ENCODE measurements at regions not wholly inside any gene's neighbourhood (a gene's known extent, or its start where the extent isn't known, plus 50 kb on each side); places are given as distances from the start of the nearest gene placed in this dataset.
"Not testable (repeated sequence)": the region's sequence is repeated elsewhere in the genome, so short reads cannot be mapped to it uniquely, and the experiment has no call there.

DNA sequence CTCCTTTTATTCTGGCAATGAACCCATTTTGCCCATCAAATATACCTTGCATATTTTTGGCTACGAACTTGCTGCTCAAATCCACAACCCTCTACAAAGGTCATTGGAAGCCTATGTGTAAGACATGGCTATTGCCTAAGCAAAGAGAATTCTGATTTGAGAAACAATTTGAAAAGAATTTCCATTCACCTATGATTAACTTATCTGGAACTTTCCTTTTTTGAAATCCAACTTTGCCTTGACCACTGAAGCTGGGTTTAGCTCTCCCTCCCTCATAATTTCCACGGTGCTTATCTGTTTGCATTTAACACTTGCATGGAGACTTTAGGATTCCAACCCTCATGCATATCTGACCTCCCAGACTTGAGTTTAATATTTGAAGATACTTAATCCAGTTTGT lies 1514.7 kb upstream of the SLC10A2 start:
- no peak for DNase-seq

DNA sequence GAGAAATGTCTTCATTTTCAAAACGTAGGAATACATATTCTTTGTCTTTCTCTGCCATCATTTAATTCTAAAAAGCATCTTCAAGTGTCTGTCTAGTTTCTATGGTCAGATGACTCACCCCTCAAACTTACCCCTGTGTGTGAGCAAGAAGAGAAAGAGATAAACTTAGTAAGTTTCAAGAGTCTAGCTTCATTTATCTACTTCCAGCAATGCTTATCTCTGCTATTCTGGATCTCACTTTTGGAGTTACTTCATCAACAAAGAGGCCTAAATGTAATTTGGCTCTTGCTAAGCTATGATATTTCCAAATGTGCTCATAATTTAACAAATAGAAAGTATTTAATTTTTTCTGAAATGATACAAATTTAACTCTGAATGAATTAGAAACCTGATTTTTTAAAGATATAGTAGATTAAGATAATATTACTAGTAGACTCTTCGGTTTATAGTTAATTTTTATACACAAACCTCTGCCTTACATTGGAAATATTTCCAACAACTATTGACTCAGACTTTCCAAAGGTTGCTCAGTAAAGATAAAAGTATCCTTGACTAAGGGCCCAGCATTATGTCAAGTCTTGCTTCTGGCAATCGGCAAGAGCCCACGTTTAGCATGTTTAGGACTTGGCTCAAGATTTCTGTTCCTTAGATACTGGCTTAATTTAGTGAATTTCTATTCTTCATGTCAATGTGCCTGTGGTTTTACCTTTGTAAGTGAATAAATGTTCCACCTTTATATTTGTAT lies 1511.0 kb upstream of the SLC10A2 start:
- DNase-seq, result no peak

DNA sequence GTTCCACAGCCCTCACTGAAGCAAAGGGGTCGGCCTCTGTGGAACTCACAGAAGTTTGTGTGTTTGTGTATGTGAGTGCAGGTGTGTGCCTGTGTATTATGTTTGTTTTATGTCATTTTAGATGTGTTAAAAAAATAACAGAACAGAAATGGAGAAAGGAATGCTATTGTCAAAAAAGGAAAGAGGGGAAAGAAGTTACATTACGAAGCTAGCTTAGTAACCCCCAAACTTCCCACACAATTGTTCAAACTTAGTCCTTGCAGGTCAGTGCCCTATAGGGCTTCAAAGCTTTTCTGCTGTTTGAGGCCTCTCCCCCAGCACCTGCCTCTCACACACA lies 1505.6 kb upstream of the SLC10A2 start:
- DNase-seq, result no peak

DNA sequence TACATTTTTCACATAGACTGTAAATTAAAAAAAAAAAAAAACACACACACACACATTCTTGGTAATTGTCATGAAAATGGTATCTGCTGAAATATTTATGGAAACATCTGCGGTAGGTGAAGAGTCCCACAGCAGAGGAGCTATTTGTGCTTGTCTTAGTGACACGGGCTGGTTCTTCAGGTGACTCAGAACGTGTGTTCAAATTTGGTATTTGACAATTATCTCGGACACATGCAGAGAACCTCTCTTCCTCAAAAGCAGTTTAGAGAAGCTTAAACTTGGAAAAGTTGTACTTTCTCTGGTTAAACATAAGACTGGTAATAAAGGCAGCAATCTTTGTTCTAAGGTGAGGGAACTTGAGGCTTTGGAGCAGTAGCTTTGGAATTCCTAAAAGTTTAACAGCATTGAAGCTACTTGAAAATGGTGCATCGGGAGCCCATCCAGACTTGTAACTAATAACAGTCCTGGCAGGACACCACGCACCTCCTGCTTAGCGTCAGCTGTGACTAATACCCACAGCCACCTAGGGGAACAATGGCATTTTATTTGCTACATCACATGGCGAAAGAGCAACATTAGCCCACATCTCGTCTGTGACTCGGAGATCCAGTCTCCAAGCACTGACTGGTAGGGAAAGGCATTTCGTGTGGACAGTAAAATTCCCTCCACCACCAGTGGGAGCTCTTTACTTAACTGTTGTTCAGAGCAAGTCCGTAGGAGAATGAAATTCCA lies 1505.1 kb upstream of the SLC10A2 start:
- DNase-seq, result no peak

DNA sequence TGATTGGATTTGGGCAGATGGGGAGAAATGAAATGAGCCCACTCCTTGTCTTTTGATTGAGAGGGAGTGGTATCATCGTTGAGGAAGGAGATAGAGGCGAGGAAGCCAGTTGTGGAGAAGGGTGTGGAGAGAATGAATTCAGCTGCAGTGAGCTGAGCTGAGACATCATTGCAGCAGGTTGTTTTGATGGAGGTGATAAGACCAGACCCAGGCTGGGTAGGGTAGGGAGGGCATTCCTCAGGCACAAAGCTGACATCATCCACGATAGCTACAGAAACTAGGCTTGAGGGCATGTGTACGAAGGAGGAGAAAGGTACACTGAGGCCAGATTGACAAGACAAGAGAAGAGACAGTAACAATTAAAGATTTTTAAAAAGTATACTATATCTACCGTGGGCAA lies 1500.9 kb upstream of the SLC10A2 start:
- no peak for DNase-seq

DNA sequence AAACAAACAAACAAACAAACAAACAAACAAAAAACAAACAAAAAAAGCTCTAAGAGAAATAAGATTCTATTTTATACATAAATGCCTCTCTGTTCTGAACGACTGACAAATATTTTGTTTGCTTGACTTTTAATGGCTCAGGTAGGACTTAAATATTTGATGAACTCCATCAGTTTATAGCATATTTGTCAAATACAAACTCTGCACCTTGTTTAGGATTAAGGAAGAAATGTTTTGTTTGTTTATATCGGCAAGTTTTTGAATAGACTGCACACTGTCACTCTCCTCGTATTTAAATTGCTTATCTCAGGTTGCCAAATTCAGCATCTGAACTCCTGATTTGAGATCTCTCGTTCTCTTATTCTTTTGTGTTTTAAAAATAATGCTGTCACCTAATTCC lies 1499.7 kb upstream of the SLC10A2 start:
- DNase-seq, result no peak

DNA sequence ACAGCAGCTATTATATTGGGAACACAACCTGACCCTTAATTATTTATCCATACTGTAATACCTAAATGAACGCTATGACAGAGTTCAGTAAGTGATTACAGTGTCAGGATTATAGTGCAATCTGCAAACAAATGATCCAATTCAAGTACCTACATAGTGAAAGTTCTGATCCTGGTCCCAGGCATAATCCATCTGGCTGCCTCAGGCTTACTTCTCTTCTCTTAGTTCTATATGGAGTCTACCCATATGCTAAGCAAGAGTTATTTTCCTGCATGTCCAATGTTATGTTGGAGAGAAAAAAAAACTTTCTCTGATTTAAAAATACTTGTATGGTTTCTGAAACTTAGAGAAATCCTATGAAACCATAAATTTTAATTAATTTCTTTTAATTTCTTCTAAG lies 1487.7 kb upstream of the SLC10A2 start:
- DNase-seq, result no peak

DNA sequence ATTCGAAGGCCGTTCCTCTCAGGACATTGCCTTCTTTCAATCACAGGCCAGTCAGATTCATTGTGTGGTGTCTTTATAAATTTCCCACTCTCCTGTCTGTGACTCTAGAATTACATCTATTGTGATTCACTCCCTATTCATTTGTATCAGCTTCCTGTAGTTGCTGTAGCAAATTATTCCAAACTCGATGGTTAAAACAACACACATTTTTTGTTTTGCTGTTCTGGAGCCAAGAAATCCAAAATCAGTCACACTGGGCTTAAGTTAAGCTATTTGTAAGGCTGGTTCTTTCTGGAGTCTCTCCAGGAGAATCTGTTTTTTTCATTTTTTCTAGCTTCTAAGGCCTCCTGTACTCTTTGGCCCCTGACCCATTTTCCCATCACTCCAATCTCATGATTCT lies 1487.0 kb upstream of the SLC10A2 start:
- no peak for DNase-seq

DNA sequence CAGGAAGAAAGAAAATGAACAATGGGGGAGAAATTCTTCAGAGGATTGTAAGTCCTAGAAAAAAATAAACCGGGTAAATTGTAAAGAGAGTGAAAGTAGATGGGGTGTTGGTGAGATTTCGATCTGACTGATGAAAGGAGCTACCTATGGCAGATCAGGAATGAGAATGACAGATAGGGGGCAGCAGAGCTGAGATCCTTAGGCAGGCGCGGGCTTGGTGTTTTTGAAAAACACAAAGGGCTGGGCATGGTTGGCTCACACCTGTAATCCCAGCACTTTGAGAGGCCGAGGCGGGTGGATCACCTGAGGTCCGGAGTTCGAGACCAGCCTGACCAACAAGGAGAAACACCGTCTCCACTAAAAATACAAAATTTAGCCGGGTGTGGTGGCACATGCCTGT lies 1468.6 kb upstream of the SLC10A2 start:
- DNase-seq, result no peak

DNA sequence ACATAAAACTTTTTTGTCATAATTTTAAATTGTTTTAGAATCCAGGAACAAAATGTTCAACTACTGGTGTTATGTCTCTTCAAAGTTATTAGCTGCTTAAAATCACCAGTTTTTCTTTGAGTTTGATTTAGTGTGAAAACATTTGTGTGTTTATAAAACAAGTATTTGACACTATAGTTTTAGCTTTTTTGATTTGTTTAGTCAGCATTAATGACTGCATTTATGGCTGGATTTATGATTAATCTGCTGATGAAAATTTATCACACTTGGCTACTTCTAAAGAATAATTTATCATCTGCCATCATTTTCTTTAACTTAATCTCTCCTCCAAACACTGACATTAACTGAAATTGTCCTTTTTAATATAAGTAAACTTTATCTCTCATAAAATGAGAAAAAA lies 1465.9 kb upstream of the SLC10A2 start:
- DNase-seq, result no peak

DNA sequence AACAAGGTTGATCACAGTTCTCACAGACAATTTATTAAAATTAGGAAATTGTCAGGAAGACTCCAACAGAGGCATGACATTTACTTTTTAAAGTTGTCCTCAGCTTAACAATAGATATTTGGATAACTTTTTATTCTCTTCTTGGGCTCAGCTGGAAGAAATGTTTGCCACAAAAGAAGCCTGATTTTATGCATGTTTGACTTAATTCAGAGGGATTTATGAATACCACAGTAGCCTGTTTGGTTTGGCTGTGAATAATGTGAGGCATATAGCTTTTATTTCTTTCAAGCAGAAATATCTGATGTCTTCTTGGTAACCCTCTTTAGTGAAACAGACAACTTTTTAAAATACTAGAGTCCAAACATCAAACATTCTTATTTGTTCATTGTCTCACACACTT lies 1464.5 kb upstream of the SLC10A2 start:
- DNase-seq, result no peak

DNA sequence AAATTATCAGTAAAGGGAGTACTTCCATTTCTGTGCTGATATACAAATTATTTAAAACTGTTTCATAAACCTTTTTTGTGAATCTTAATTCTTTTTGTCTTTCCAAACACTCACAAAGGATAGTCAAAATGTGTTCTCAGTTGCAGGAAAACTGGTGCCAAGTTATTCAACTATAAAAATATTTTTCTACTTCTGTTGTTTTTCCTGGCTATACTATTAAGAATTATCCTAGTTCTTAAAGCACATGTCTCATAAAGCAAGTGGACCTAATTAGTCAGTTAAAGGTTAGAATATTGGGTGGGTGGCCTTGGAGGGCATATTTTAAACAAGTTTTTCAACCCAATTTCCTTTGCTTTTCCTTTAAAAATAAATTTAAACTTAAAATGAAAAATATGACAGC lies 1460.3 kb upstream of the SLC10A2 start:
- DNase-seq, result no peak

DNA sequence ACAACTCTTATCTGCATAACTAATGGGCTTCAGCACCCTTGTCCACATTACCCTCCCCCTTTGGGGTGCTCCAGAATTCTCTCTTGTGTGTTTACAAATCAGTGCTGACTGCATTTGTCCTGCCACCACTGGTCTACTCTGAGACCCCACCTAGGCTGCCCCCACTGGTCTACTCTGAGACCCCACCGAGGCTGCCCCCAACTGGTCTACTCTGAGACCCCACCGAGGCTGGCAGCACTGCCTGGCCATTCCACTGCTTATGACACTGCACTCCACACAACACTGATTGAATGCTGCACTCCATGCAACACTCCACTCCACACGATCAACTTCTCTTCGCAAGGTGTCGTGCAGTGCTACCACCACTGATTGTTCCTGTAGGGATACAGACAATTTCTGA lies 1459.2 kb upstream of the SLC10A2 start:
- DNase-seq, result no peak

DNA sequence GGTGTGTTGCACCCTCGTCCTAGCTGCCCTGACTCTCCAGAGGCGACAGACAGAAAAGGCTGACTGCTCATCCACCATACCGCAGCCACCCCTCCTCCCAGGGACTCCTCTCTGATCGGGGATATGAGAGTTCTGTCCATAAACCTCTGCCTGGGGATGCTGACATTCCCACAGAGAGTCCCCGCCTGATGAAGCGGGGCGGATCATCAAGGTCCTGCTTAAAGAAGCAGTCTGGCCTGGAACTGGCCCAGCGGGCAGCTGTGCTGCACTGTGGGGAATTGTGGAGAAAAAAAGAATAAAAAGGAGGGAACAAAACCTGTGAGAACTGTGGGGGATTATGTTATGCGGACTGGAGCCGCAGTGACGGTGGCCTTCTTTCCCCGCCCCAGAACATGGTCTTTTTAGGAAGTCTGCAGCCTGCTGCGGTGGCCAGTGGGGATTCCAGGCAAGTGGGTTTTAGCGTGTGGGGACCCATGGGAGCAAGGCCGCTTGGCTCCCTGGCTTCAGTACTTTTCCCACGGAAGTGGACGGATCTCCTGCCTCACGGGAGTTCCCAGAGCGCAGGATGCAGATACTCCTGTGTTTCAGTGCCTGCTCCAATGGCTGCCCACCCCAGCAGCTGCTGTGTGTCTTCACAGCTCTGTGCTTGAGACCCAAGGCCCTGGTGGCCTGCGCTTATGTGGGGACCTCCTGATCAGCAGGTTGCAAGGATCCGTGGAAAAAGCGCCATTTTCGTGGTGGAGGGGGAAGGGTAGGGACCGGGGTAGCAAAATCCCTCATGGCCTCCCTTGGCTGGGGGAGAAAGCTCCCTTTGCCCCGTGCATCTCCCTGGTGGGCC lies 1456.2 kb upstream of the SLC10A2 start:
- no peak for DNase-seq

DNA sequence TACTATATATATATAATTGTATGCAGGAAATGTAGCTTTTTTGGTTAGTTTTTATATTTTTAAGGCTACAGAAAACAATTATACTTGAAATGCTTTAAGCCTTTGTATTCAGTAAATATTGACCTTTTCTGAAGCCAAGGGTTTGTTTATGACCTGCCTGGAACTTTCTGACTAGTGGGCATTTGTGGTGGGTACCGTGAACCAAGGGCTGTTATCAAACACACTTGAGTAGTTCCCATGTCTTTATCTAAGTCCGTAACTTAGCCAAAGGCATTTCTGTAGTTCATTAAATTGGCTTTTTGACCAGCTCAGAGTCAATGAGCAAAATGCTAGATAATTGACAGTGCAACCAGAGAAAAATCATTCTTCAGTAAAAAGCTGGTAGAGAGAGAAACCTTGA lies 1444.2 kb upstream of the SLC10A2 start:
- no peak for DNase-seq

DNA sequence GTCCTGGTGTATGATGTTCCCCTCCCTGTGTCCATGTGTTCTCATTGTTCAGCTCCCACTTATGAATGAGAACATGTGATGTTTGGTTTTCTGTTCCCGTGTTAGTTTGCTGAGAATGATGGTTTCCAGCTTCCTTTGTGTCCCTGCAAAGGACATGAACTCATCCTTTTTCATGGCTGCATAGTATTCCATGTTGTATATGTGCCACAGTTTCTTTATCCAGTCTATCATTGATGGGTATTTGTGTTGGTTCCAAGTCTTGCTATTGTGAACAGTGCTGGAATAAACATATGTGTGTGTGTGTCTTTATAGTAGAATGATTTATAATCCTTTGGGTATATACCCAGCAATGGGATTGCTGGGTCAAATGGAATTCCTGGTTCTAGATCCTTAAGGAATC lies 1427.3 kb upstream of the SLC10A2 start:
- not testable (repeated sequence) for DNase-seq

DNA sequence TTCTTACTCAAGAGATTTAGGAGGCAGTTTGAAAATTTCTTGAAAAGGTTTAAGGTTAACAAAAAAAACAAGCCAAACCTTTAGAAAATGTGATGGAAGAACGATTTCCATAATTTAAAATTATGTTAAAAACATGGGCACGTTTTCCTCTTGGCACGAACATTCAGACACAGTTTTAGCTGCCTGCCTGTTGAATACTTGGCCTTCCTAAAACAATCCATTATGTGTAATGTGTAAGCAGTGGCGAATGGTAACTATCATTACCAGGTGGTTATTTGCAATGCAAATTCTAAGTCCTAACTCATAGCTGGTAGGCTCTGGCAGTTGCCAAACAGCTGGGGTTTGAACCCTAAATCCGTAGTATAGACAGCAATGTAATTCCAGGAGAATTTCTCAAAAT lies 1425.7 kb upstream of the SLC10A2 start:
- no peak for DNase-seq

DNA sequence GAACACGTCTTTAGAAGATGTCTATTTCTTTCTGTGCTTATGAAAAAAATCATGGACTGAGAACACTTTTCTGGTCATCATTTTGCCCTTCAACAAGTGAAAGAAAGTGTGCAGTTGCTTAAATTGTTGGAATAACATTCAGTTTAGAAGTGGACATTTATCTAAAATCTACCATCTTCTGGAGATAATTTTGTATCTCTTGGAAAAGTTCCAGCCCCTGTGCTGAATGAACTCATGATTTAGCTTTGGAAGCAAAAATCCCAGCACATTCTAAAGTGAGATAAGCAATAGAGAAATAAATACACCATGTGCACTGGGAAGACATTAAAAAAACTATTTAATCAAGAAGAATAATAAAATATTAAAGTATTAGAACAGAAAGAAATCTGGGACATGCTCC lies 1420.8 kb upstream of the SLC10A2 start:
- DNase-seq, result no peak

DNA sequence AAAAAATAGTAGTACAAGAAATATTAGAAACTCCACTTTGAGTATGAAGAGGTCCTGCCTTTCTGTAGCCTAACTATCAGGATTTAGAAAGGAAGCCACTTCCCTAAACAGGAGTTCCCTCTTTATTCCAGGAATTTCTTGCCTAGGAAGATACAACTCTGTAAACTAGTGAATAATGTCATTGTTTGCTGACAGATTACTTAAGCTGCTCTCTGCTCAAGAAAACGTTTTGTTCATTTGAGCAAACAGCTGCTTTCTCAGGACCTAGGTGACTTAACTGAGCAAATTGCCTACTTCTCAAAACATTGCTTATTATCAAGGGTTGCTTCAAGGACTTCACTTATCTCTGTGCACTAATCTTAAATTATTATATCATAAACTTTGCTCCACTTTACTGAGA lies 1419.4 kb upstream of the SLC10A2 start:
- DNase-seq, result no peak

DNA sequence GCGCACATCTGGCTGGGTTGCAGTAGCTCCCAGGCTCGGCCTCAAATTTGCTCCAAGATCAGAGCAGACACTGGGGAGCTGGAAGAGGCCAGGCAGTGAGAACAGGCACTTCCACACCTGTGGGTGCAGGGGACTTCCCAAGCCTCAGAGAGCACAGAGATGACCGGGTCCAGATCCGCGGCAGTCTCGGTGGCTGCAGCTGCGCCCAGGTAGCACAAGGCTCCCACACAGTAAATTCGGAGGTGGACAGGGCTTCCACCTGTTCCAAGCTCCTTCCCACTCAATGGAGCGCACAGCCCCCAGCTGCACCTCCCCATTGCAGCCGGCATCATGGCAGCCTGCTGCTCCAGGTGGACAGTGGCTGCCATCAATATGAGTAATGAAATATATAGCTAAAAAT lies 1417.4 kb upstream of the SLC10A2 start:
- no peak for DNase-seq

DNA sequence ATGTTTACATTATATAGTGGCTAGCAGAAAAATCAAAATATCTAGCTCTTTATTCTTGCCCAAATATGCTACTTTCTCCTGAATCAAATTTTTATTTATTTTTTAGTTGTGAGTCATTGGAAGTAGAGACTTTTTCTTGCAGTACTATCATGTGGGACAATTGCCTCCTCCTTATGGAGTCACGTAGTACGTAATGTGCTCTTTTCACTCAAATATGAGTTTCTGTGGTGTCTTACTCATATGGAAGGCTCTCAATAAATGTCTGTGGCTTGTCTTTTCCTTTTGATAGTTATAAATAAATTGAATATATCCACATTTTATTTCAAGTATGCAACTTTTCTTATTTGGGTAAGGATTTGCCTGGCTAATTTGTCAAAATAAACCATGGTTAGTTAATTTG lies 1411.0 kb upstream of the SLC10A2 start:
- no peak for DNase-seq

DNA sequence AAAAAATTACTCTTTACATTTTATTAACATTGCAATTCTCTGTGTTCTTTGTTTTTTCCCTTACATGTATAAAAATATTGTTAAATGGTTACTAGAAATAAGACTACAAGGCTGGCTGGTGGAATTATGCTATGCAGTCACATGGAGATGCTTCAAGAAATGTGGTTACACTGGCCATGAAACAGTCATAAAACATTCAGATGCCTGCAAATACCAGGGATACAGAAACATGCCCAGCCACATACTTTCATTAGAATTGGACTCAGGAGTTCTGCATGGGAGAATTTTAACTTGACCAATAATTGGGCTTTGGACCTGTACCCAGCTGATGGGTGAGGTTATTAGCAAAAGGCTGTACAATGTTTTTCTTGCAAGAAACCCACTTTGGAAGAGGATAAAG lies 1407.7 kb upstream of the SLC10A2 start:
- DNase-seq, result no peak

DNA sequence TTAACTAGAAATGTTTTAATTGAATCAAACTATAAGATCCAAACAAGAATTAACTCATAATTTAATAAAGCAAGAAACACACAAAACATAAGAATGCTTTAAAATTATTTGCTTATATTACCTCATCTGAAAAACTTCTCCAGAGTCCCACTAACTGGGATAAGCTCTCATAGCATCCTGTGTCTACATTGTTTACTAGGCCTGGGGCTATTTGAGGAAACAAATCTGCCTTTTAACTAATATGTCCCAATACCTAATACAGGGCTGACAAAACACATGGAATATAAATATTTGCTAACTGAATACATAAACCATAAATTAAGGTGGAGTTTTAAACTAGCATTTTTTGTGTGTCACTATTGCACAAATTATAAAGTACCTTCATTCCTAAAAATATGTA lies 1399.8 kb upstream of the SLC10A2 start:
- no peak for DNase-seq

DNA sequence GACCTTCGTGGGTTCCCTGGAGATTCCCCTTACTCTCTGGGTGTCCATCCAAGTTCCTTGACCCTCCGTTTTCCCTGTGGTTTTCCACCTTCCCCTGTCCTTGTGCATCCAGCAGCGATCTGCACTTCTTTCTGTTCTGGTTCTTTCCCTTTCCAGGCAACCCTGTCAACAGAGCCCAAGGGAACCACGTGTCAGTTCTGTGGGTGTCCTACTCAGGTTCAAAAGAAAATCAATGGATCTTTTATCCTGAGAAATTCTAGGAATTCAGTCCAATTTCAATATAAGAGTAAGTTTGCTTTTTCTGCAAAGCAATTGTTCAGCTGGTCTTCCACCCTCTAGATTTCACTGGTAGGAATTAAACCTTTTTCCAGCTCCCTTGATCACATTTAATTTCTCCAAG lies 1394.8 kb upstream of the SLC10A2 start:
- DNase-seq, result no peak
